IPS-NIHi7 (cell line): ENCODE measurements at regions not wholly inside any gene's neighbourhood (a gene's known extent, or its start where the extent isn't known, plus 50 kb on each side); places are given as distances from the start of the nearest gene placed in this dataset.

ENCODE experiments used
- DNase-seq: peaks from one replicate; pipeline ENCODE4 v3.0.0; 2012; ENCODE audit warnings: mixed read lengths; ENCODE audit errors: extremely low spot score

DNA sequence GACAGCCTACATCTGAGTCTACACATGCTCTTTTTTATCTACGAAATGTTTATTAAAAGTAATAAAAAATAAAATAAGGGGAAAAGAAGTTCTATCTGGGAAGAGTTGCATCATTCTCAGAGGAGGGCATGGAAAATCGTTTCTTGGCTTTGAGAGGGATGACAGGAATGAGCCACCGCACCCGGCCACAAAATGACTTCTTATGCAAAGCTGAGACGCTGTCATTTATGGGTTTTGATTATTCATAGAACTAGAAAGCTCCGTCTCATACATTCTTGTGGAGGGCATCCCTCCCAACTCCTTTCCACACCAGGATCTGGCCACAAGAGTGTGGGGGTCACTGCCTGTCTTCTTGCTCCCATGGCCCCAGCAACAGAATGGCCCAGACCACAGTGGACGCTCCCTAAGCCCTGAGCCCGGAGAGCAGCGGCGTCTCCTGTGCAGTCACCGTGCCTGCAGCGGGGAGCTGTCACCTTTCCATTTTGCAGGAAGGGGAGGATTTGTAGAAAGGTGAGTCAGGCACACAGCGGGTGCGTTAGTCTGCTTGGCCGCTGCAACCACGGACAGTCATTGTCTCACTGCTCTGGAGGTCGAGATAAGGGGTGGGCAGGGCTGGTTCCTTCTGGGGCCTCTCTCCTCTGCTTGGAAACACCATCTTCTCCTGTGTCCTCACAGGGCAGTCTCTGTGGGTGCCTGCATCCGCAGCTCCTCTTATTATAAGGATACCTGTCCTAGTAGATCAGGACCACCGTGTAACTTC, 1388.7 kb downstream of the BRD1 start:
- no peak for DNase-seq

DNA sequence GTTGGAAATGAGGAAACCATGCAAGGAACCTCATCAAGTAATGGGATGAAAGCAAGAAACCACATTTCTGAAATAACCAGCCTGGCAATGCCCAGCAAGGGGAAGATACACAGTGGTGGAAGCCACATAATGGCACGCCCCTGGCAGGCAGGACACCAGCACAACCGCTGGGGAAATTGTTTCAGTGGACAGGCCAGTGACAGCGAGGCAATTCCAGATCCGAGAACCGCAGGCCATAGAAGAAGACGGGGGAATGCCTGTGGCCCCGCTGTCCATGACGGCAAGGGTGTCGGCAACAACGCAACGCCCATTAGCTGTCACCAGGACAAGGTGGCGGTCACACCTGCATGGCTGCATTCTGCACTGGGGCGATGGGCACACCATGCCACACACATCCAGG, 1389.6 kb downstream of the BRD1 start:
- no peak for DNase-seq

DNA sequence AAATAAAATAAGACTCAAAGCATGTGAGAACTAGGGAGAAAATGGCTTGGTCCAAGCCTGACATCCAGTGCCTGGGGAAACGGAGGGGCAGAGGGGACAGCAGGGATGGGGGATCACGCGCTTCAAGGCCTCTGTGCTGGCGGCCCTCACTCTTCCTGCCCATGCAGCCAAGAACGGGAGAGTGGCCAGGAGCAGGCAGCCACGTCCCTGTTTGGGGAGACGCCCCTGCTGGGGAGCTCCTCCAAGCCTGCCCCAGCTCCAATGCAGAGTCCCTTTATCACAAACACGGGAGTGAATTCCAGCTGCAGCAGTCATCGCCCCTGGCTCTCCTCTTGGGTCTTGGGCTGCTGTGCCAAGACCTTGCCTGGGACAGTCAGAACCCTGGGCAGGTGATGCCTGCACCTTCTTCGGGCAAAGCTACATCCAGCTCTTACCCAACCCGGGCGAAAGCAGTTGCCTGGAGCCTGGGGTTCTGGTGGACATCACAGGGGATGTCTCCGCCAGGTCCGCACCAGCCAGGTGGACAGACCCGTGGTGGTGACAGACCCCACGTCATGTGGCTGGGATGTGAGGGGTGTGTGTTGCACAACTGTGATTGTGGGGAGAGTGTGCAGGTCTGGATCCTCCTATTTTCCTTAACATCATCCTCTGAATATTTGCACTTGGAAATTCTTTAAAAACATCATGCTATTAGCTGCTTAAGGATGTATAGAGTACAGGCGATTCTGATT, 1391.3 kb downstream of the BRD1 start:
- no peak for DNase-seq

DNA sequence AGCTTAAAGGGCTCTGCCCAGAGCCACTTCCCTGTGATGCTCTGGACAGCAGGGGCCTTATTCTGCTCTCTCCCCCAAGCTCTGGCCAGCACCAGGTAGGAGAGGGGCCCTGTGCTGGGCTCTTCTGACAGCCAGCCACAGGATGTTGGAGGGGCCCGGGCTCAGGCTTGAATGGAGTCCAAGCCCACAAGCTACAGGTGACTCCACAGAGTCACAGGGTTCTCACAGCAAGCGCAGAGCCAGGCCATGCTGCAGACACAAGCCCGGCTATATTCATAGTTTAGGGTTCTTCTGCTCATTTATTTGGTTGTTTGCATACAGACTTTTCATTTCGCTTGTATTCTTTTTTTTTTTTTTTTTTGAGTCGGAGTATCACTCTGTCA, 1392.8 kb downstream of the BRD1 start:
- no peak for DNase-seq

DNA sequence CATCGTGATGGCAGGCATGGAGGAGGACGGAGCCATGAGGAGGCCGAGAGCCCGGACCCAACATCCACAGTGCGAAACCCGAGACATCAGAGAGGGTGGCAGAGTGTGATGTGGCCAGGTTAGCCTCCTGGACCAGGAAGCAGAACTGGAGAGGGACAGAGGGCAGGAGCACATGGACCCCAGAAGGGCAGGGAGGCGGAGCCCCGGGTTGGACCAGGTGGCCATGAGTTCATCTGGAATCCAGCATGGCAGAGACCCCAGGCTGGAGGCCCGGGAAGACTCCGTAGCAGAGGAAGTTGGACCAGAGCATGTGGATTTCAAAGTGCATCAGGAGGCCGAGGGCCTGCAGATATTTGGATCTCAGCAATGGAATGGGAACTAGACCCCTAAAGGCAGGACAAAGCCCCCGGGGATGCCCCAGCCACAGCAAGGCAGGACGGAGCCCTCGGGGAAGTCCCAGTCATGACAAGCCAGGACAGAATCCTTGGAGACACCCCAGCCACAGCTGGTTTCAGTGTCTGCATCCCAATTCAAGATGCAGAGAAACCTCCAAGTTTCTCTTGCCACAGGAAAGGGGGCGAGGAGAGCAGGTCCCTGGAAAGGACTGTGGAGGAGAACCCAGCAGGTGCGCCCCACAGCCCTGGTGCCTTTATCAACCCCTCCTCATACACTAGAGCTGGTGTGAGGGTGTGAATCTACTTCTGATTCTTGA, 1393.4 kb downstream of the BRD1 start:
- no peak for DNase-seq

DNA sequence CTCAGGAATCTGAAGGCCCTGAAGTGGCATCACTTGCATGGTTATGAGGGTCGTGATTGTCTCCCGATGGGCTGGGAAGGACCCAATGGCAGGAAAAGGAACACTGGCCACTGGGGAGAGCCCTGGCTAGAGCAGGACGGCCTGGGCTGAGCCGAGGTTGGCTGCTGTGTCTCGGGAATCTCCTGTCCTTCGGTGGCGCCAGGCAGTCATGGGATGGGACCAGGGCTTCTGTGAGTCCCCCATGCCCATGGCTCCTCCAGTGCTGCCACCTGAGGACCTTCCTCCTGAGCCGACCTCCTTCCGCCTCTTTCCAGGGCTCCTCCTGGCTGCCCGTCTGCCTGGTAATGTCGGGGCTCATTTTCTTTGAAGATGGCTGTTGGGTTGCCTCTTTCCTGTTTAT, 1394.0 kb downstream of the BRD1 start:
- DNase-seq: no peak

DNA sequence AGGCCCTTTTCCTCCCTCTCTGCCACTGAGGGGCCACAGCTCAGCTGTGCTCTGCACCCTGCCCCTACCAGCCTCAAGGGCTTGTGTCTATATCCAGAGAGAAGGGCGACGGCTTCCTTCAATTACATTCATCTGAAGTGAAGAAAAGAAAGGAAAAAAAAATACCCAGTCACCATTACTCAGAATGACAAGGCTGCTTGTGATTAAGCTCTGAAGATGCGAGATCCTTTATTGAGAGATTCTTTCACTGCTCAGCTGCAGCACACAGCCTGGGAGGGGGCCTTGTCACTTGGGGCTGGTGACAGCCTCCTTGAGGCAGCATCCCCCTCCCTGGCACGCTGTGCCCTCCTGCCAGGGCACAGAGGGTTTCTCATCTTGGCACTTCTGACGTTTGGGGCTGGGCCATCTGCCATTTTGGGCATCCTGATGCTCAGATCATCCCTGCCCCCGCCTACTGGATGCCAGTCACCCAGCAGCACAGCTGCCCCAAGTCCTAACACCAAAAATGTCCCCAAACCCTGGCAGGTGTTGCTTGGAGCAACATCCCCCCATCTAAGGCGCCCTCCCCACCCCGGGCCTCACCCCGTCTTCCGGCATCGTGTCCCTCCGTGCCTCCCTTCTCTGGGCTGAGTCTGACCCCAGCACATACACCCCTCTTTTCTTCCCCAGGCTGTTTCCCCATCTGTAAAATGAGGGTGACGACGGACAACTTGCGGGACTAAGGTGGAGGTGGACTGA, 1394.7 kb downstream of the BRD1 start:
- no peak for DNase-seq

DNA sequence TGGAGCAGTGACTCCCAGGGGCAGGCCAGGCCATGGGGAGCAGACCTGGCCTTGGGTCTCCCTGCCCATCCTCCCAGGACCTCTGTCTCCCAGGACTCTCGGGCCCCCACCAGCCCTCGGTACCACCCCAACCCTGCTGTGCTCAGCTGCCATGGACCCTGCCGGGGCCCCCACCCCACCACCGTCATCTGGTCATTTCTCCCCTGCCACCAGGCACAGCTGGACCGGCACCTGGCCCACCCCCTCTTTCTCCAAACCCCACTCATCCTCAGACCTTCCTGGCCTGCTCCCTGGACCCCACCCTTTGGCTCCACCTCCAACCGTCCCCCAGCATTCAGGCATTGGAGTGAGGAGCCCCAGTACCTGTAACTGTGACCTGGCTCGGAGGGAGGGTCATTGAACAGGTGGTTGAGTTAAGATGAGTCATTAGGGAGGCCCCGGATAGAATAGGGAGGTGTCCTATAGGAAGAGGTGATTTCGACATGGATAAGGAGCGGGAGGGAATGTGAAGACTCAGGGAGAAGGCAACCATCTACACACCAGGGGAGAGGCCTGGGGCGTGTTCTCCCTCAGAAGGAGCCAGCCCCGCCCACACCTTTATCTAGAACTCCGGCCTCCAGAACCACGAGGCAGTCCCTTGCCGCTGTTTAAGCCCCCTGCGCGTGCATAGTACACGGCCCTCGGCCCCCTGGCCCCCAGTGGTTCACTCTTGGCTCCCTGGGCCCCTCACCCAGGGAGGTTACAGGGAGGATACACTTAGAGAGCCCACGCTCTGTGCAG, 1395.9 kb downstream of the BRD1 start:
- DNase-seq: peak; percentile 41

DNA sequence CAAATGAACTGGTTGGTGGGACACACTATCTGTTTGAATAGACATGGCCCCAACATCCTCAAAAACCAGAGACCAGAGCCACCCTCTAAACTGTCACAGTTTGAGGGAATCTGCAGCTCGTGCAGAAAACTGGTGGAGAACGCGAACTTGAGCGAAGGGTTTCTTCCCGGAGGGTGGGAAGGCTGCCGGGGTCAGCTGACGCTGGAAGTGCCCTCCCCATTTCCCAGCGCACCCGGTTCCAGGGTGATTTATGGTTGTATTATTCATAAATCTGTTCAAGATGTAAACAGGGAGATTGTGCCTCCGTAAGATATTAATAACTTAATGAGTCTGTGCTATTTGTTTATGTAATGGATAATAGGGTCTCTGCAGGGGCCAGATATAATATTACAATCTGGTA, 1396.7 kb downstream of the BRD1 start:
- no peak for DNase-seq

DNA sequence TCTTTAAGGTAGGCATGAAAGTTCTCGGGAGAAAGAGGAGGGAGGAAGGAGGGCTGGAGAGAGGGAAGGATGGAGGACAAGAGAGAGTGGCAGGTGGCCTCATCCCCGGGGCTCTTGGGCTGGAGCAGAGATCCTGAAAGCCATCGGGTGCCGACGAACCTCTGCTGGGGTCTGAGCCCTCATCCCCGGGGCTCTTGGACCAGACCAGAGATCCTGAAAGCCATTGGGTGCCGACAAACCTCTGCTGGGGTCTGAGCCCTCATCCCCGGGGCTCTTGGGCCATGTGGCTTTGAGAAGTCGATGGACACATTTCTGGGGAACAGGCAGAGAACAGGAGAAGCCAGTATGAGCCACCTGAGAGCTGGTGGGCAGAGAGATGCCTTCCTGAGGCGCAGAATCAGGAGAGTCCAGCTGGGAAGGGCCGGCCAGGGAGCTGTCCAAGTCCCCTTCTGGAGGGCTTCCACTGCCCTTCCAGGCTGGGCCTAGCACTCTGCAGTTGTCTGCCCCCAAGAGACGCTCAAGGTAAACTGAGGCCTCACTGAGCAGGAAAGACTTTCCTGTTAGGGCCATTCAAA, 1398.1 kb downstream of the BRD1 start:
- DNase-seq: no peak

DNA sequence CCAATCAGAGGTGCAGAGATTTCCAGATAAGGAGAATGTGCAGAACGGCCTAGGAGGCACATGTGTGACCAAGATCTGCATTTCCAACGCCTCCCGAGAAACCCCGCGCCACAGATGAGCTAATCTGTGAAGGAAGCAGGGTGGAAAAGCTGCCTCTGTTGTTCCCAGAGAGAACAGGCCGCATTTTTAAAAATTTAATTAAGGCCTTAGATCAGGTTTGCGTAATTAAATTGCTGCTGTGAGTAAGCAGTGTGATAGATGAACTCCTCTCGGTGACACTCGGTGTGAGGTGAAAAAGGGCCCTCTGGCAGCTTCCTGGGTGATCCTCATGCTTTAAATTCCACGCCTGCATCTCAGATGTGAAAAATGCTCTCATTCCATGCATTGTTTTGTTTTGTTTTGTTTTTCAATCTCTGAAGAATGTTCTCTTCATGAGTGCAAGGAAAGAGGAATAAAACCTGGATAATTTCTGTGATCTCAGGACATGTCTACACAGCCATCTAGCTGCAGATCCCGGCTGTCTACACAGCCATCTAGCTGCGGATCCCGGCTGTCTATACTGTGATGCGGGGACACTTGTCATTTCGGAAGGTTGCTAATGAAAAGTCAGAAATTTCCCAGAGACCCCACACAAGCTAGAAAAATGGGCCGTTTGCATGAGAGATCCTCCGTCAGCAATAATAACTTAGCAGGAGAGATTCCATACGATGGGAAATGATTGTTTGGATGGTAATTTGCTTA, 1398.9 kb downstream of the BRD1 start:
- no peak for DNase-seq

DNA sequence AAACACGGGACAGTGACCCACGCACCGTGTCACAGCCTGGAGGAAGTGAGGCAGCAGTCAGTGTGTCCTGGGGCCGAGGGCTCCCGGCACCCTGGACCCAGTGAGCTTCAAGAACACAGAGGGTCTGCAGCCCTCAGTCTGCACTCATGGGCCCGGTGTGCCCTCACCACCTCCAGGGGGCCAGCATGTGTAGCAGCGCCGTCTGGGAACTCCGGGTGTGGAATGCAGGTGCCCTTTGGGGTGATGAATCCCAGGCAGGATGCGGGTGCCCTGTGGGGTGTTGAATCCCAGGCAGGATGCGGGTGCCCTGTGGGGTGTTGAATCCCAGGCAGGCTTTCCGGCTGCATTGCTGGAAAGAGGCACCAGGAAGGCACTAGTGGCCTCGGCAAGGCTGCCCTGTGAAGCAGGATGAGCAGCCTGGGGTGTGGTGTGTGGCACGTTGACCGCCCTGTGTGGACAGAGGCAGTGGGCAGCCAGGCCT, 1399.9 kb downstream of the BRD1 start:
- no peak for DNase-seq

DNA sequence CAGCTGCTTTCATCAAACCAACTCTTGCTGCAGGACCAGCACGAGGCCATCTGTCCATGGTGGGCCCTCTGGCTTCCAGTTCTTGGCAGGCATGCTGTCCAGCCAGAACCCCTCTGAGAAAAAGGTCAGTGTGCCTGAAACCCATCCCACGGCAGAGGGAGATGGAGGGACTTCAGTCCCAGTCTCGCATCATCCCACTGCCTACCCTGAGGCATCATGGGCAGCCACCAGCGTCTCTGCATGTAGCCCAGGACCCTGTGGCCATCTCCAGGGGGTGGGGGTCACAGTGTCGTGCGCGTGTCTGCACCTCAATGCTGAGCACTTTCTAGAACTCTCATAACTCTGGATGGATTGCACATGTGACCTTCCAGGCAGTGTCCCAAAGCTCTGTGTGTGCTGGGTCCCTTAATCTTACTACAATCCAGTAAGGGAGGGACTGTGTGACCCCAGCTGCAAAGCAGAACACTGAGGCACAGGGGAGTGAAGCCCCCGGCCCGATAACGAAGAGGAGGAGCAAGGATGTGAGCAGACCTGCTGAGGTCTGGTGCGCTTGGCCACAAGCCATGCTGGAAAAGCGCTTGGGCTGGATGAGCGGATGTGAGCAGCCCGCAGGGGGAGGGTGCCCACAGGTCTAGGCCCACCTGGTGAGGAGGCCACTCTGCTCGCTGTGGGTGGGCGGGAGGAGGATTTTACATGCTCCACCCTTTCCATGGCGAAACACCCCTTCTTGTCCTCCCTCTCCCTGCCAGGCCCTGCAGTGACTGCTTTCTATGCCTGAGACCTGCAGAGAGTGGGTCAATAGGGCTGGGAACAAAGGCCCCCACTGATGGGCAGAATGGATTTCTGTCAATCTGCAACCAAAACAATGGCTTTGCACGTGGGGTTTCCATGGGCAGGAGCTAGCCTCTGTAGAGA, 1401.0 kb downstream of the BRD1 start:
- DNase-seq: no peak

DNA sequence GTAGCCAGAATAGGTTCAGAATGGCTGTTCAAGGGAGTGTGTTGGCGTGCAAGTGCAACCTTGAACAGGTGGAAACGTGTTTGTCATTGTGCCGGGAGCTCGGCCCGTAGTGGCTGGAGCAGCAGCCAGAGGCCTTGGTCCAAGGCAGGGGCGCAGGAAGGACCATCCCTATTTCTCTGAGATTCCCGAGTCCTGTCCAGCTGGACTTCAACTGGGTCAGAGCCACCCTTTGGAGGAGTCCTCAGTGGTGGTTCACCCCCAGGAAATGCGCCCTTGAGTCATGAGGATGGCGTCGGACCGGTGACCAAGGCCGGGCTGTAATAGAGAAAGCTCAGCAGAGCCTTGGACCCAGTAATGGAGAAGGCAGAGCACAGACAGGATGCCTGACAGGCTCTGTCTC, 1402.0 kb downstream of the BRD1 start:
- DNase-seq: no peak

DNA sequence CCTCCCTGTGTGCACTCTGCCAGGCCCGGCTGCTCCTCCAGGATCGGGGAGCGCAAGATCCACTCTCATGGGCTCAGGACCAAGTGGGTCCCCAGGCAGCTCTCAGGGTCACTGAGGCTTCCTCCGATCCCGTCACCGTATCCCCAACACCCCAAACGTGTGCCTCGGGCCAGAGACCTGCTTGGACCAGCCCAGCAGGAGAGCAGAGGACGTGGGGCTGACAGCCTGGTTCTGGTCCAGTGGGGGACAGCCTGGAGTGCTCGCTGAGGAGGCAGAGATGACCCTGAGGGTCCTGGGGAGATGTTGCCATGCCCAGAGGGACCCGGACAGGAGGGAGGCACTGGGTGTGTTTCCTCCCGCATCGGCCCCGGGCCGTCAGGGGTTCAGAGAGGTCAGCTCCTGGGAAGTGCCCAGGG, 1402.6 kb downstream of the BRD1 start:
- no peak for DNase-seq

DNA sequence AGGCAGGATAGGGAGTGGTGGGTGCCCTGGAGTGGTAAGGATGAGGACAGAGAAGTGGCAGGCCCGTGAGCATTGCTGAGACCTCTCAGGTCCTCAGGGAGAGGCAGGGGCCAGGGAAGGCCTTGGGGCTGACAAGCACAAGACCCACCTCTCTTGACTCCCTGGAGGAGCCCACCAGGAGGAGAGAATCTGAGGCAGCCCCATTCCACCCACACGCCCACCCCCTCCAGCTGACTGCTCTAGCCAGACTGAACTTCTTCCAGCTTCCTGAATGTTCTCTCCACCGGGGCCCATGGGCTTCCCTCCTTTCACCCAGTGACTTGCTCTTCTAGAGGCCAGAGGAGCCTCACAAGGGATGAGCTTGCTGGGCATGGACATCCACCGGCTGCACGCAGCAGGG, 1403.0 kb downstream of the BRD1 start:
- DNase-seq: no peak

DNA sequence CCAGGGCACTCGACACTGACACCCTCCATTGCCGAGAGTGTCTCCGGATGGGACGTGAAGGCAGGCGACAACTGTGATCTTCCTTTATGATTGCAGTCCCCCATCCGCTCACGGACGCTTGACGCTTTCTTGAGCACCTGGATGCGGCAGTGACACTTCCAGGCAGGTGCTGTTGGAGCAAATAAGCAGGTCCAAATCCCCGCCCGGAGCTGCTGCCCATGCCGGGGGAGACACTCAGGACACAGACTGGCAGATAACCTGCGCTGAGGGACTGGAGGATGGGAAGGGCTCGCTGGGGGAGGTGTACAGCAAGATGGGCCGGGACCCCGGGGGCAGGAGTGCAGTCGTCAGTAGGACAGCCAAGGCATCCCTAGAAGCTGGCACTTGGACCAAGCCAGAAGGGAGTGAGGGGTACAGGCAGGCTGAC, 1403.5 kb downstream of the BRD1 start:
- no peak for DNase-seq

DNA sequence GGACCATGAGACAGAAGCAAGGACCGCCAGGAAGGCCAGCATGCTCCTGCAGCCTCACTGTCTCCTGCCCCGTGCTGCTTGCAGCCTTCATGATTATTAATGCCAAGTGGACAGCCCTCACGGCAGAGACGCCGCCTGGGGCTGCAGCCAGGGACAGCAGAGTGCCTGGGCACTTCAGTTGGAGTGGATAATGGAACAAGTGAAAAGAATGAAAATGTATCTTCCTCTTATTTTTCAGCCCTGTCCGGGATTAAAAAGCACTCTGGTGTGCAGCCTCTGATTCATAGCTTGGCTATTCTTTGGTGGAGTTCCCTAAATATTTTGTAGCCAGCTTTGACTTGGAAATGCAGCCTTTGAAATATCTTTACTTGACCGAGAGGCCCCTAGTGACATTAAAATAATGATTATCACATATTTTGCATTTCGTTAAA, 1404.2 kb downstream of the BRD1 start:
- no peak for DNase-seq

DNA sequence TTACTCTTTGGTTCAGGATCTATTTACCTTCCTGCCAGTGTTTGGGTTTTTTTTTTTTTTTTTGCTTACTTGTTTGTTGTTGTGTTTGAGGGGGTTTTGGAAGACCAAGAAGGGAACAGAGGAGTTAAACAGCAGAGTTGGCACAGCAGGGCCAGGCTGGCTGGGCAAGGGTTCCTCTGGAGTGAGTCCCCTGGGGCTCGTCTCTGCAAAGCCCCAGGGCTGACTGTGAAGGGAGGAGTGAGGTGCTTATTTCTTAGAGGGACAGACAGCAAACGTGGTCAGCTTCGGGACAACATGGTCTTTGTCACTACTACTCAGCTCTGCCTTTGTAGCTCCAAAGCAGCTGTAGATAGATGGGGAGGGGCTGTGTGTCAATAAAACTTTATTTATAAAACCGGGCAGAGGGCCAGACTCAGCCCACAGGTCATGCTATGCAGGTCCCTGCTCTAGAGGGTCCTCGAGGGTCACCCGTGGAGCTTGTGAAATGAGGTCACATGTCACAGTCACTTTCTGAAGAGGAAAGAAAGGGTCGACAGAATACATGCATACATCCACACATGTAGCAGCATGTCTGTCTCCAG, 1404.7 kb downstream of the BRD1 start:
- no peak for DNase-seq
